ENCODE measurements at regions not wholly inside any gene's neighbourhood (a gene's known extent, or its start where the extent isn't known, plus 50 kb on each side); places are given as distances from the start of the nearest gene placed in this dataset.

- Histone ChIP-seq H3K27ac (ENCODE audit: insufficient read depth, low read depth, low read length) (no peak overlapping the region), H3K4me3 (replicated peaks in 1 of 3; ENCODE audit: insufficient read depth in 1 of 3, low read depth in 1 of 3, low read length in 3 of 3) (no peak overlapping the region), H3K9me3 (replicated peaks; ENCODE audit: control insufficient read depth, insufficient read depth, low read length) (no peaks in the 10 kb centered on the region), H4K20me1 (replicated peaks; ENCODE audit: control insufficient read depth, extremely low read depth, insufficient read depth, low read length) (no peaks in the 10 kb centered on the region), H3K27me3 (ENCODE audit: control insufficient read depth in 2 of 2, insufficient read depth in 2 of 2, low read length in 2 of 2) (no peaks in the 10 kb centered on the region), H3K9me1 (replicated peaks; ENCODE audit: control insufficient read depth, extremely low read depth, insufficient read depth, low read length) (no peaks in the 10 kb centered on the region), H2AFZ (ENCODE audit: low read depth, low read length) (no peak overlapping the region), H3K4me2 (ENCODE audit: insufficient read depth, low read length) (no peak overlapping the region), H3K9ac (replicated peaks; ENCODE audit: extremely low read depth, insufficient read depth, low read length) (no peak overlapping the region), H3K4me1 (ENCODE audit: control insufficient read depth, extremely low read depth, insufficient read depth, low read length) (no peaks in the 10 kb centered on the region), H3K79me2 (ENCODE audit: control insufficient read depth, insufficient read depth, low read length) (no peaks in the 10 kb centered on the region), H3K36me3 (ENCODE audit: control insufficient read depth in 2 of 2, extremely low read depth in 1 of 2, insufficient read depth in 2 of 2, low read length in 2 of 2) (no peaks in the 10 kb centered on the region)
- FAIRE-seq (no peak), DNase-seq (ENCODE audit: low read depth, low spot score) (no peak)
- intact Hi-C loops (cut with micrococcal nuclease) (no loop called here), dilution Hi-C loops (cut with MboI; ENCODE audit: extremely low pct_ligation_motif_present, low sequenced_read_pairs) (no loop called here)
- TF ChIP-seq EZH2 (IDR thresholded peaks at IDR 0.05; ENCODE audit: borderline replicate concordance, low read depth, low read length, severe bottlenecking) (no peak), FOS (IDR thresholded peaks at IDR 0.05; ENCODE audit: borderline replicate concordance, insufficient read depth, low read length) (no peak), POLR2A (IDR thresholded peaks at IDR 0.05; ENCODE audit: low read depth, low read length) (no peak), GATA2 (IDR thresholded peaks at IDR 0.05; ENCODE audit: insufficient read depth, insufficient read length, low read depth, low read length) (no peak), MYC (IDR thresholded peaks at IDR 0.05; ENCODE audit: low read depth, low read length) (no peak), JUN (IDR thresholded peaks at IDR 0.05; ENCODE audit: borderline replicate concordance, insufficient read depth, insufficient read length, low read depth) (no peak), POLR2AphosphoS5 (IDR thresholded peaks at IDR 0.05; ENCODE audit: insufficient read depth, low read depth, low read length) (no peak), MAX (IDR thresholded peaks at IDR 0.05; ENCODE audit: insufficient read depth, insufficient read length) (no peak), CTCF (IDR thresholded peaks at IDR 0.05; ENCODE audit: extremely low read depth in 1 of 2, insufficient read depth in 1 of 2, low read depth in 1 of 2, low read length in 2 of 2) (no peak)
- no TSS peak for BruUV-seq (replicated peaks)
- ChIA-PET CTCF (no interaction called here), POLR2A (no interaction called here)
Measured at GRCh38 chr10:84047258-84048010, 91.9 kb upstream of the GHITM start.

Data from endothelial cell of umbilical vein (primary cell).